ENCODE measurements at regions not wholly inside any gene's neighbourhood (a gene's known extent, or its start where the extent isn't known, plus 50 kb on each side); places are given as distances from the start of the nearest gene placed in this dataset.
"Not testable (repeated sequence)": the region's sequence is repeated elsewhere in the genome, so short reads cannot be mapped to it uniquely, and the experiment has no call there.

DNA sequence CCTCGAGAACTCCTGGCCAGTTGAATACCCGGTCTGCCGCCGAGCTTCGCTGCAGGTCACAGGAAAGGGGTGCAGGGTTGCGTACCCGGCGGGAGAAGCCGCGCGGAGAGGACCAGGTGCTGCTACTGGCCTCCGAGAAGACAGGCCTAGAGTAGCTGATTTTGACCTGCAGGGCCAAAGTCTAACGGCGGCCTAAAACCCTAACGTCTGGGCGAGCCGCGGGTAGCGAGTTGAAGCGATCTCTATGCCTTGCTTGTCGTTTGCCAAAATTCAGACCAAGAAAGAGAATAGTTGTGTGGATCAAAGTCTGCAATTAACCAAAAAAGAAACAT is 133.2 kb downstream of the FAM72C start:
- not testable (repeated sequence) for TF ChIP-seq POLR2AphosphoS5 (IDR thresholded peaks at IDR 0.05; ENCODE audit: low read depth); EZH2 (IDR thresholded peaks at IDR 0.05; ENCODE audit: low read depth, unreplicated experiment); ZNF331 (CRISPR knock-in tag; IDR thresholded peaks at IDR 0.05; ENCODE audit: low read depth)
- TF ChIP-seq, protein P1, sequence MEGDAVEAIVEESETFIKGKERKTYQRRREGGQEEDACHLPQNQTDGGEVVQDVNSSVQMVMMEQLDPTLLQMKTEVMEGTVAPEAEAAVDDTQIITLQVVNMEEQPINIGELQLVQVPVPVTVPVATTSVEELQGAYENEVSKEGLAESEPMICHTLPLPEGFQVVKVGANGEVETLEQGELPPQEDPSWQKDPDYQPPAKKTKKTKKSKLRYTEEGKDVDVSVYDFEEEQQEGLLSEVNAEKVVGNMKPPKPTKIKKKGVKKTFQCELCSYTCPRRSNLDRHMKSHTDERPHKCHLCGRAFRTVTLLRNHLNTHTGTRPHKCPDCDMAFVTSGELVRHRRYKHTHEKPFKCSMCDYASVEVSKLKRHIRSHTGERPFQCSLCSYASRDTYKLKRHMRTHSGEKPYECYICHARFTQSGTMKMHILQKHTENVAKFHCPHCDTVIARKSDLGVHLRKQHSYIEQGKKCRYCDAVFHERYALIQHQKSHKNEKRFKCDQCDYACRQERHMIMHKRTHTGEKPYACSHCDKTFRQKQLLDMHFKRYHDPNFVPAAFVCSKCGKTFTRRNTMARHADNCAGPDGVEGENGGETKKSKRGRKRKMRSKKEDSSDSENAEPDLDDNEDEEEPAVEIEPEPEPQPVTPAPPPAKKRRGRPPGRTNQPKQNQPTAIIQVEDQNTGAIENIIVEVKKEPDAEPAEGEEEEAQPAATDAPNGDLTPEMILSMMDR (conservative IDR thresholded peaks at IDR 0.05; ENCODE audit: low read depth in 2 of 2) = not testable (repeated sequence)
- TF ChIP-seq, protein P2, sequence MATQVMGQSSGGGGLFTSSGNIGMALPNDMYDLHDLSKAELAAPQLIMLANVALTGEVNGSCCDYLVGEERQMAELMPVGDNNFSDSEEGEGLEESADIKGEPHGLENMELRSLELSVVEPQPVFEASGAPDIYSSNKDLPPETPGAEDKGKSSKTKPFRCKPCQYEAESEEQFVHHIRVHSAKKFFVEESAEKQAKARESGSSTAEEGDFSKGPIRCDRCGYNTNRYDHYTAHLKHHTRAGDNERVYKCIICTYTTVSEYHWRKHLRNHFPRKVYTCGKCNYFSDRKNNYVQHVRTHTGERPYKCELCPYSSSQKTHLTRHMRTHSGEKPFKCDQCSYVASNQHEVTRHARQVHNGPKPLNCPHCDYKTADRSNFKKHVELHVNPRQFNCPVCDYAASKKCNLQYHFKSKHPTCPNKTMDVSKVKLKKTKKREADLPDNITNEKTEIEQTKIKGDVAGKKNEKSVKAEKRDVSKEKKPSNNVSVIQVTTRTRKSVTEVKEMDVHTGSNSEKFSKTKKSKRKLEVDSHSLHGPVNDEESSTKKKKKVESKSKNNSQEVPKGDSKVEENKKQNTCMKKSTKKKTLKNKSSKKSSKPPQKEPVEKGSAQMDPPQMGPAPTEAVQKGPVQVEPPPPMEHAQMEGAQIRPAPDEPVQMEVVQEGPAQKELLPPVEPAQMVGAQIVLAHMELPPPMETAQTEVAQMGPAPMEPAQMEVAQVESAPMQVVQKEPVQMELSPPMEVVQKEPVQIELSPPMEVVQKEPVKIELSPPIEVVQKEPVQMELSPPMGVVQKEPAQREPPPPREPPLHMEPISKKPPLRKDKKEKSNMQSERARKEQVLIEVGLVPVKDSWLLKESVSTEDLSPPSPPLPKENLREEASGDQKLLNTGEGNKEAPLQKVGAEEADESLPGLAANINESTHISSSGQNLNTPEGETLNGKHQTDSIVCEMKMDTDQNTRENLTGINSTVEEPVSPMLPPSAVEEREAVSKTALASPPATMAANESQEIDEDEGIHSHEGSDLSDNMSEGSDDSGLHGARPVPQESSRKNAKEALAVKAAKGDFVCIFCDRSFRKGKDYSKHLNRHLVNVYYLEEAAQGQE (IDR thresholded peaks at IDR 0.05; ENCODE audit: unreplicated experiment) = not testable (repeated sequence)

Measured in GM23338 (cell line).